Endothelial cell of umbilical vein (primary cell): ENCODE measurements at regions not wholly inside any gene's neighbourhood (a gene's known extent, or its start where the extent isn't known, plus 50 kb on each side); places are given as distances from the start of the nearest gene placed in this dataset.

Source experiments
- BruUV-seq: library from RNA; stranded (reverse); fragments of 400-500 nt; replicated peaks from 2 replicates; lab custom pipeline; 2021; lab: Mats Ljungman, UMichigan
- CTCF ChIA-PET: fragments of 300-600, 350-600 bp; sonication (Branson Sonifier 250); formaldehyde crosslinking; loops from one replicate; lab custom pipeline; 2021; ENCODE audit warnings: antibody characterized with exemption, inconsistent platforms; lab: Charles Lee
- POLR2A ChIA-PET: fragments of 300-600, 350-600 bp; sonication (Branson Sonifier 250); formaldehyde crosslinking; loops from one replicate; lab custom pipeline; 2021; ENCODE audit warnings: antibody characterized with exemption, inconsistent platforms; lab: Charles Lee
- DNase-seq: peaks from one replicate; pipeline ENCODE4 v3.0.0-alpha.2; 2011; ENCODE audit warnings: low read depth, low spot score
- FAIRE-seq: peaks from 2 replicates; lab custom pipeline; 2011; peaks lifted over from hg19 to GRCh38; lab: Jason Lieb, UNC
- H2AFZ ChIP-seq: 2 replicates; pipeline ENCODE4 v1.6.0; 2012; ENCODE audit warnings: low read depth, low read length, control low read depth, inconsistent platforms
- H3K27ac ChIP-seq: 2 replicates; pipeline ENCODE4 v1.5.1; 2011; ENCODE audit warnings: low read depth, mild to moderate bottlenecking, control low read depth, low read length, moderate library complexity; ENCODE audit not compliant: insufficient read depth
- H3K27me3 ChIP-seq, 2 experiments: 2 replicates each; pipeline versions ENCODE4 v1.6.0 to v1.6.1; 2011; ENCODE audit warnings: low read length in 2 of 2, mixed read lengths in 1 of 2; ENCODE audit not compliant: control insufficient read depth in 2 of 2, insufficient read depth in 2 of 2
- H3K36me3 ChIP-seq, 2 experiments: 2 replicates in 1 of 2; 3 replicates in 1 of 2; pipeline ENCODE4 v1.5.1; 2011; ENCODE audit warnings: low read length in 2 of 2, mild to moderate bottlenecking in 1 of 2, moderate library complexity in 1 of 2; ENCODE audit not compliant: control insufficient read depth in 2 of 2, insufficient read depth in 2 of 2; ENCODE audit errors: extremely low read depth in 1 of 2
- H3K4me1 ChIP-seq: 3 replicates; pipeline ENCODE4 v1.5.1; 2011; ENCODE audit warnings: mild to moderate bottlenecking, low read length; ENCODE audit not compliant: control insufficient read depth, insufficient read depth; ENCODE audit errors: extremely low read depth
- H3K4me2 ChIP-seq: 2 replicates; pipeline ENCODE4 v1.6.1; 2011; ENCODE audit warnings: low read length, control low read depth, mixed read lengths; ENCODE audit not compliant: insufficient read depth
- H3K4me3 ChIP-seq, 3 experiments: fragments of 200-600 bp in 1 of 3; sonication (generic), shearing (Covaris generic) in 1 of 3; replicated peaks in 1 of 3; 2 replicates each; pipeline ENCODE4 v1.5.1; 2011 to 2016; ENCODE audit warnings: control low read depth in 3 of 3, low read length in 3 of 3, mild to moderate bottlenecking in 2 of 3, inconsistent platforms in 1 of 3, low read depth in 1 of 3, moderate library complexity in 1 of 3; ENCODE audit not compliant: insufficient read depth in 1 of 3
- H3K79me2 ChIP-seq: 2 replicates; pipeline ENCODE4 v1.6.0; 2012; ENCODE audit warnings: low read length, inconsistent platforms; ENCODE audit not compliant: control insufficient read depth, insufficient read depth
- H3K9ac ChIP-seq: replicated peaks from 2 replicates; pipeline ENCODE3; 2011; ENCODE audit warnings: low read length, control low read depth; ENCODE audit not compliant: insufficient read depth; ENCODE audit errors: extremely low read depth
- H3K9me1 ChIP-seq: replicated peaks from 3 replicates; pipeline ENCODE4 v1.6.0; 2011; ENCODE audit warnings: mild to moderate bottlenecking, low read length; ENCODE audit not compliant: control insufficient read depth, insufficient read depth; ENCODE audit errors: extremely low read depth
- H3K9me3 ChIP-seq: replicated peaks from 2 replicates; pipeline ENCODE4 v1.5.1; 2012; ENCODE audit warnings: low read length, inconsistent platforms; ENCODE audit not compliant: control insufficient read depth, insufficient read depth
- H4K20me1 ChIP-seq: replicated peaks from 2 replicates; pipeline ENCODE3; 2011; ENCODE audit warnings: mild to moderate bottlenecking, low read length; ENCODE audit not compliant: control insufficient read depth, insufficient read depth; ENCODE audit errors: extremely low read depth
- EZH2 ChIP-seq: IDR thresholded peaks from 2 replicates; pipeline ENCODE4 v1.6.1; 2012; ENCODE audit warnings: borderline replicate concordance, low read depth, mild to moderate bottlenecking, moderate library complexity, low read length, inconsistent platforms; ENCODE audit not compliant: severe bottlenecking
- FOS ChIP-seq: IDR thresholded peaks from 2 replicates; pipeline ENCODE4 v1.6.1; 2011; ENCODE audit warnings: mild to moderate bottlenecking, low read length, moderate library complexity, borderline replicate concordance; ENCODE audit not compliant: insufficient read depth
- GATA2 ChIP-seq: IDR thresholded peaks from 2 replicates; pipeline ENCODE4 v1.7.0; 2011; ENCODE audit warnings: low read depth, mild to moderate bottlenecking, moderate library complexity, mixed read lengths, low read length; ENCODE audit not compliant: insufficient read length, insufficient read depth
- JUN ChIP-seq: IDR thresholded peaks from 2 replicates; pipeline ENCODE4 v1.6.1; 2011; ENCODE audit warnings: borderline replicate concordance, low read depth; ENCODE audit not compliant: insufficient read length, insufficient read depth
- MYC ChIP-seq: IDR thresholded peaks from one replicate; pipeline ENCODE4 v1.6.1; 2011; ENCODE audit warnings: mild to moderate bottlenecking, low read depth, low read length
- POLR2A ChIP-seq: IDR thresholded peaks from 2 replicates; pipeline ENCODE4 v1.6.1; 2012; ENCODE audit warnings: low read depth, mild to moderate bottlenecking, control low read depth, low read length
- POLR2AphosphoS5 ChIP-seq: IDR thresholded peaks from 2 replicates; pipeline ENCODE4 v1.6.1; 2012; ENCODE audit warnings: low read depth, mild to moderate bottlenecking, control low read depth, low read length, moderate library complexity; ENCODE audit not compliant: insufficient read depth
- dilution Hi-C: fragments of 300-500 bp; cut with MboI; formaldehyde crosslinking; loops from one replicate; pipeline ENCODE4 v1.15.0; 2019; ENCODE audit warnings: low sequenced_read_pairs; ENCODE audit not compliant: extremely low pct_ligation_motif_present
- intact Hi-C: fragments of 100-400 bp; cut with micrococcal nuclease; formaldehyde crosslinking; loops from one replicate; pipeline ENCODE4 v1.10.0; 2022

DNA sequence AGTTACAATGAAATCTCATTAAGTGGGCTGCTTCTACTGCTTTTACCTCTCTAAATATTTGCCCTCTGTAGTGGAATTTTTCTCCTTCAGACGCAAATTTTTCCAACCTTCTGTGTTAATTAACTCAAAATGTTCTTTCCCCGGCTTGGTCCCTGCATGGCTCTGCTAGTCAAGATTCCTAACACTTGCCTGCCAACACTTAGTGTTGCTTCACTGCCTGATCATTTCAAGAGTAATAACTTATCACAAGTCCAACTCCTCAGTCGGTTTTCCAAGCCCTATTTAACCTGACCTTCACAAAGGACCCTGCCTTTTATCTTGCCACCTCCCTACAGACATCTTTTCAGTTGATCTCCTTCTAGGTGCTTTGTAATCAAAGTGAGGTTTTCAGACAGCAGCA, 142.7 kb downstream of the HRH4 start:
- BruUV-seq, result no TSS peak
- Histone ChIP-seq H3K27me3 (peaks cover 20 to 27% of the 10 kb centered on the region in 2 experiments), H3K4me3 (no peak overlapping the region), H3K36me3 (no peaks in the 10 kb centered on the region), H3K9me1 (no peaks in the 10 kb centered on the region), H4K20me1 (no peaks in the 10 kb centered on the region), H3K9ac (no peak overlapping the region), H3K4me2 (no peak overlapping the region), H3K27ac (no peak overlapping the region), H3K79me2 (no peaks in the 10 kb centered on the region), H3K9me3 (no peaks in the 10 kb centered on the region), H2AFZ (no peak overlapping the region), H3K4me1 (no peaks in the 10 kb centered on the region)
- TF ChIP-seq FOS (no peak), POLR2AphosphoS5 (no peak), MYC (no peak), EZH2 (no peak), POLR2A (no peak), JUN (no peak)
- dilution Hi-C loops (no loop called here), intact Hi-C loops (loop anchor here (5.0 to 10.0 kb wide), 3 partner anchors 259 to 749 kb away; partner anchors contain the start of gene ZNF521)
- FAIRE-seq (no peak), DNase-seq (no peak)
- POLR2A ChIA-PET, result no interaction called here
- CTCF ChIA-PET, result interaction anchor here (1.2 to 8.1 kb wide), 2 partner anchors 123 to 1229 kb away, joined by 3 to 71 read pairs; no protein-coding TSS in a partner anchor

DNA sequence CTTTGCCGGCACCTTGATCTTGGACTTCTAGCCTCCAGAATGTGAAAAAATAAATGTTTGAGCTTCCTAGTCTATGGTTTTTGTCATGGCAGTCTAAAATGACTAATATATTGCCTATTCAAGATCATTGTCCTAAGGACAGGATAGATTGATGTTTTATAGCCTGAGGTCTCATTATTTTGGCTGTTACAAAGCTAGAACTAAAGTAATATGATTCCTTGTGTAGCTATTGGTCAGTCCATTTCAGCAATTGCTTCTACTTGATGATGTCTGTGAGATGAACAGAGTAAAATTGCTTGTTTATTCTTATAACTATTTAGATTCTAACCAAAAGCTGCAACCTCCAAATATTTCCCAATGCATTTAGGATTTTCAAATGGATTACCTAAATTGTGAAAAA, 145.0 kb downstream of the HRH4 start:
- Histone ChIP-seq H3K4me1 (no peaks in the 10 kb centered on the region), H3K4me3 (no peak overlapping the region), H3K36me3 (no peaks in the 10 kb centered on the region), H2AFZ (no peak overlapping the region), H3K4me2 (no peak overlapping the region), H3K27me3 (peaks cover 17 to 22% of the 10 kb centered on the region in 2 experiments), H3K79me2 (no peaks in the 10 kb centered on the region), H3K9me1 (no peaks in the 10 kb centered on the region), H4K20me1 (no peaks in the 10 kb centered on the region), H3K9me3 (no peaks in the 10 kb centered on the region), H3K9ac (no peak overlapping the region), H3K27ac (no peak overlapping the region)
- CTCF ChIA-PET, result interaction anchor here (1.0 to 2.1 kb wide), 5 partner anchors 11 to 1291 kb away, joined by 3 to 9 read pairs (median 3); no protein-coding TSS in a partner anchor
- dilution Hi-C loops, result no loop called here
- DNase-seq (no peak), FAIRE-seq (no peak)
- TF ChIP-seq MYC (no peak), GATA2 (no peak)
- POLR2A ChIA-PET, result no interaction called here
- BruUV-seq, result no TSS peak
- intact Hi-C loops, result loop anchor here (10.0 kb wide), 1 partner anchor 449 kb away; no protein-coding TSS in a partner anchor
